ENCODE measurements at regions not wholly inside any gene's neighbourhood (a gene's known extent, or its start where the extent isn't known, plus 50 kb on each side); places are given as distances from the start of the nearest gene placed in this dataset.

DNA sequence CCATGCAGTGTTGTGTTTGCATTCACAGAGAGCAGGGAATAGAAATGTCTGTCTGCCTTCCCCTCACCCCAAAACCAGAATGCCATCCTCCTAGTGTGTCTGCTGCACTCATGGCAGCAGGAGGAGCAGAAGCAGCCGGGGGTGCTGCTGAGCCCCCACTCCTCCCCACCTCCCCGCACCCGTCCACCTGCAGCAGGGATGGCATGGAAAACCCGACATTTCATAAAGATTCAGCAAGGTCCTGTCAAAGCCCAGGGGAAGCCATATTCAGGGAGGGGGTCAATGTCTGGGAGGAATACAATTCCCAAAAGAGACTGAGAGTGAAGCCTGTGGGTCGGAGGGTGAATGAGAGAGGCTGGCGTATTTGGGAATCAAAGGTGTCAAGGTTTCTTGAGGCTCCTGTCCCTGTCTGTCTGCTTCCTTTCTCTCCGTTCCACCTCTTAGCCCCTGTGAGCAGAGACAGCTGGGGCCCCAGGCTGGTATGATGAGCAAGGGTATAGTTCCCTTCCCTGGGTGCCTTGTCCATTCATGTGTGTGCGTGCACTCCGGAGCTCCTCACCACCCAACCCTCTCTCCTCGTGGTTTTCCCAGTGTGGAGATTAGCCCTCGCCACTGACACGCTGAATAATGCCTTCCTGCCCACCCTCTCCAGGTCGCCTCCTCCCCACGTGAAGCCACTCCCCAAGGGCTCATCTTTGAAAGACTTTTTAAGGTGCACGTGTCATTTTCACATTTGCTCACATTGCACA is 133.5 kb upstream of the ZNF236 start:
- no peak for DNase-seq
- Histone ChIP-seq H3K4me3 (no peak overlapping the region), H3K36me3 (no peaks in the 10 kb centered on the region), H3K27ac (no peak overlapping the region), H3K27me3 (no peaks in the 10 kb centered on the region), H3K9me3 (no peaks in the 10 kb centered on the region), H3K4me1 (ENCODE audit: insufficient read depth) (no peaks in the 10 kb centered on the region)
- intact Hi-C loops (cut with DNase I): loop anchor here in 2 of 4 donors (10.0 kb wide), 1 partner anchor 284 kb away; no protein-coding TSS in a partner anchor
- WGBS, 3 donors: 69 to 81% (median 70%) methylated on average over 15 of the region's 15 CpGs
- no peak for TF ChIP-seq EP300 (IDR thresholded peaks at IDR 0.05)
- TF ChIP-seq CTCF (IDR thresholded peaks at IDR 0.05): no peak
- TF ChIP-seq POLR2A (IDR thresholded peaks at IDR 0.05): no peak

DNA sequence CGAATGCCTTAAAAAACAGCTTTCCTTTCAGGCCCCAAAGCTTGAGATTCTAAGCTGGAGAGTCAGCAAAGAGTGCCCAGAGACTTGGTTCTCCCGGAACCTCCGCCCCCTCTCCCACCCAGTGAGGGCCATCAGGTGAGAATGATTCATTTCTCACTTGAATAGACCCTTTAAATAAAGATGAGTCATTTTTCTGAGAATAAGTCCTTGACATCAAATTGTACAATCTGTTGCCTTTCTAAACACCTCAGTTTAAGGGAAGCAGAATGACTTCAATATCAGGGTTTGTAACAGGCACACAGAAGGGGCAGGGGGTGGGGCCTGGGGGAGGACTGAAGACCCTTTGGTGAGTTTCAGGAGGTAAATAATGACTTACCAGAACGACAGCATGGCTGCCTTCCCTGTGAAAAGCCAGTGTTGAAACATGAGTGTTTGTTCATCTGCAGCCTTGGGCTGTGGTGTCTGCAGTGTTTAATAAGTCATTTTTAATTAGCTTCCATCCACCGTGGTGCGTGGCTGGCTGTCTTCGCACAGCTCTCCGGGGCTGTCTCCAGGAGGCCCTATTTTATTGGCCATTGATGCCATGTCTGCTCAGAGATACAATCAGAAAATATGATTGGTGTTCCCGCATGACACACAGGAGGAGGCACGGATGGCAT is 134.9 kb upstream of the ZNF236 start:
- DNase-seq: peak in 3 of 5 donors; percentile 43 to 78 (median 54)
- Histone ChIP-seq H3K9me3 (no peaks in the 10 kb centered on the region), H3K27me3 (no peaks in the 10 kb centered on the region), H3K27ac (no peak overlapping the region), H3K36me3 (no peaks in the 10 kb centered on the region), H3K4me3 (no peak overlapping the region), H3K4me1 (ENCODE audit: insufficient read depth) (no peaks in the 10 kb centered on the region)
- TF ChIP-seq CTCF (IDR thresholded peaks at IDR 0.05): no peak
- TF ChIP-seq EP300 (IDR thresholded peaks at IDR 0.05): no peak
- no peak for TF ChIP-seq POLR2A (IDR thresholded peaks at IDR 0.05)
- intact Hi-C loops (cut with DNase I): loop anchor here in 2 of 4 donors (10.0 kb wide), 1 partner anchor 283 kb away; no protein-coding TSS in a partner anchor
- 45 to 49% (median 47%) methylated on average over 10 of the region's 10 CpGs for WGBS, 3 donors

DNA sequence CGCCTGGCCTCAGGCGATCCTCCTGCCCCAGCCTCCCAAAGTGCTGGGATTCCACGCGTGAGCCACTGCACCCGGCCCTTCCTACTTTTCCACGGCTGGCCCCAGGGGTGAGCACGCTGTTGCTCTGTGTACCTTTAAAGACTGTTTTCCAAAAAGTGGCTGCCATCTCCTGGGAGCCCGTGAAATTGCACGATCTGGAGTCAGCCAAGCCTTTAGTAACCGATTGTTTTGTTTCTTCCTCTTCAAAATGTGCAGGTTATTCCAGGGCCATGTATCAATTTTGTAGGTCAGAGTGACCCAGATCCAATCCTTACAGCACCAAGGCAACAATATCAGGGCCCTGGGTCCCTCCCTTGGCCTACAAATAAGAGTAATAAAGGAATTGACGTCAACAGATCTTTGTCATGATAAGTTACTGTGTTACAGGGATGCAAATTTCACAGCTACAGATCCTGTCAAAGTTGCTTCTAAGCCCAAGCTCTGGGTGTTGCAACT is 135.6 kb upstream of the ZNF236 start:
- Histone ChIP-seq H3K36me3 (no peaks in the 10 kb centered on the region), H3K27ac (peak overlapping the region in 1 of 2 donors; percentile 17), H3K9me3 (no peaks in the 10 kb centered on the region), H3K27me3 (no peaks in the 10 kb centered on the region), H3K4me1 (ENCODE audit: insufficient read depth) (no peaks in the 10 kb centered on the region), H3K4me3 (no peak overlapping the region)
- intact Hi-C loops (cut with DNase I): loop anchor here in 2 of 4 donors (10.0 kb wide), 1 partner anchor 282 kb away; no protein-coding TSS in a partner anchor
- peak; percentile 67 to 85 (median 81) for DNase-seq
- WGBS, 3 donors: 4 to 10% (median 7%) methylated on average over 11 of the region's 11 CpGs
- TF ChIP-seq POLR2A (IDR thresholded peaks at IDR 0.05) (no peak), CTCF (IDR thresholded peaks at IDR 0.05) (peak; percentile 32 to 72 (median 56))

- no peak for DNase-seq
- no peaks in the 10 kb centered on the region for H3K9me3 ChIP-seq
- H3K4me3 ChIP-seq: no peak overlapping the region
- H3K27me3 ChIP-seq: no peaks in the 10 kb centered on the region
- TF ChIP-seq CTCF (IDR thresholded peaks at IDR 0.05) (no peak), POLR2A (IDR thresholded peaks at IDR 0.05) (no peak), EP300 (IDR thresholded peaks at IDR 0.05) (no peak)
- 89 to 92% (median 92%) methylated on average over 8 of the region's 8 CpGs for WGBS, 3 donors
- H3K4me1 ChIP-seq (ENCODE audit: insufficient read depth): no peaks in the 10 kb centered on the region
- no peaks in the 10 kb centered on the region for H3K36me3 ChIP-seq
- no peak overlapping the region for H3K27ac ChIP-seq
- intact Hi-C loops (cut with DNase I): loop anchor here in 2 of 4 donors (10.0 kb wide), 1 partner anchor 281 kb away; no protein-coding TSS in a partner anchor
Measured at GRCh38 chr18:76685860-76686259, 136.5 kb upstream of the ZNF236 start.
